Spleen (tissue), 7 donors: ENCODE measurements at regions not wholly inside any gene's neighbourhood (a gene's known extent, or its start where the extent isn't known, plus 50 kb on each side); places are given as distances from the start of the nearest gene placed in this dataset.

Source experiments
- CTCF ChIP-seq, 11 experiments: fragments of 200-600 bp in 7 of 11; fragments of 450-650 bp in 4 of 11; sonication (generic) in 4 of 11; IDR thresholded peaks in 8 of 11; conservative IDR thresholded peaks in 3 of 11; 1 replicate in 7 of 11; 2 replicates in 4 of 11; pipeline versions ENCODE4 v1.4.0 to v1.8.0; 2016 to 2021; ENCODE audit warnings: antibody characterized with exemption in 11 of 11, inconsistent platforms in 4 of 11, mild to moderate bottlenecking in 1 of 11
- POLR2A ChIP-seq, 3 donors: fragments of 450-650 bp; IDR thresholded peaks; one replicate each; pipeline ENCODE4 v1.5.1; 2017; ENCODE audit warnings: antibody characterized with exemption in 3 of 3, mild to moderate bottlenecking in 1 of 3
- donor health status: DM: no; HTN: no; CAD: no; lungs with moderate emphysema.
- donor health status: DM: no; HTN: no; CAD: no.
- donor health status: DM: no; HTN: no; CAD: no.

- TF ChIP-seq CTCF (IDR thresholded peaks at IDR 0.05 in 8 of 11, conservative IDR thresholded peaks at IDR 0.05 in 3 of 11) (no peak), POLR2A (IDR thresholded peaks at IDR 0.05) (no peak)
Observed at GRCh38 chr14:53327716-53328115, 174.6 kb upstream of the DDHD1 start.
